DMS153 treated with DMSO at 0.1 percent for 48 hours (cell line): ENCODE measurements at regions not wholly inside any gene's neighbourhood (a gene's known extent, or its start where the extent isn't known, plus 50 kb on each side); places are given as distances from the start of the nearest gene placed in this dataset.
"Not testable (repeated sequence)": the region's sequence is repeated elsewhere in the genome, so short reads cannot be mapped to it uniquely, and the experiment has no call there.

Source experiments
- DNase-seq: peaks from one replicate; lab custom pipeline; 2025; ENCODE audit not compliant: unreplicated experiment; lab: John Stamatoyannopoulos, UW

GRCh38 chr17:77036841-77037381, 103.9 kb upstream of the SEC14L1 start:
- peak; percentile 30 for DNase-seq

- DNase-seq: no peak
These were observed 102.8 kb upstream of the SEC14L1 start for GRCh38 chr17:77037943-77038342.

GRCh38 chr17:77038884-77039555, 101.7 kb upstream of the SEC14L1 start:
- no peak for DNase-seq

- DNase-seq: no peak
These were observed 98.1 kb upstream of the SEC14L1 start for GRCh38 chr17:77042476-77043231.

- DNase-seq: no peak
These were observed 95.2 kb upstream of the SEC14L1 start for GRCh38 chr17:77045441-77046041.

- DNase-seq: peak; percentile 68
These were observed 91.3 kb upstream of the SEC14L1 start for GRCh38 chr17:77049440-77049839.

GRCh38 chr17:77050901-77051300, 89.9 kb upstream of the SEC14L1 start:
- DNase-seq: not testable (repeated sequence)

GRCh38 chr17:77054936-77055335, 85.8 kb upstream of the SEC14L1 start:
- DNase-seq: no peak

- DNase-seq: no peak
These were observed 85.3 kb upstream of the SEC14L1 start for GRCh38 chr17:77055453-77055852.

GRCh38 chr17:77058016-77058415, 82.8 kb upstream of the SEC14L1 start:
- DNase-seq: no peak

GRCh38 chr17:77061669-77062068, 79.1 kb upstream of the SEC14L1 start:
- no peak for DNase-seq

- DNase-seq: no peak
These were observed 76.2 kb upstream of the SEC14L1 start for GRCh38 chr17:77064598-77064997.

- DNase-seq: no peak
These were observed 74.6 kb upstream of the SEC14L1 start for GRCh38 chr17:77066165-77066564.

- peak; percentile 23 for DNase-seq
These were observed 73.9 kb upstream of the SEC14L1 start for GRCh38 chr17:77066726-77067409.

- no peak for DNase-seq
These were observed 71.9 kb upstream of the SEC14L1 start for GRCh38 chr17:77068915-77069314.

- DNase-seq: no peak
These were observed 69.9 kb upstream of the SEC14L1 start for GRCh38 chr17:77070888-77071279.

- no peak for DNase-seq
These were observed 68.8 kb upstream of the SEC14L1 start for GRCh38 chr17:77071925-77072490.

- DNase-seq: no peak
These were observed 68.1 kb upstream of the SEC14L1 start for GRCh38 chr17:77072670-77073069.

- no peak for DNase-seq
These were observed 66.1 kb upstream of the SEC14L1 start for GRCh38 chr17:77074681-77075080.

GRCh38 chr17:77076124-77076830, 64.5 kb upstream of the SEC14L1 start:
- DNase-seq: peak; percentile 78
